Nephron (organoid): ENCODE measurements at regions not wholly inside any gene's neighbourhood (a gene's known extent, or its start where the extent isn't known, plus 50 kb on each side); places are given as distances from the start of the nearest gene placed in this dataset.

ENCODE experiments used
- H3K27ac Mint-ChIP-seq, 3 experiments: 2 replicates each; pipeline ENCODE4 v1.8.0; 2020; ENCODE audit warnings: mixed read lengths in 3 of 3, mild to moderate bottlenecking in 2 of 3, moderate library complexity in 1 of 3
- H3K27me3 Mint-ChIP-seq: 2 replicates; pipeline ENCODE4 v1.8.0; 2021; ENCODE audit warnings: low read depth, mild to moderate bottlenecking, moderate library complexity, mixed read lengths
- H3K36me3 Mint-ChIP-seq: 2 replicates; pipeline ENCODE4 v1.8.0; 2020; ENCODE audit warnings: low read depth, mixed read lengths
- H3K4me1 Mint-ChIP-seq: 2 replicates; pipeline ENCODE4 v1.8.0; 2020; ENCODE audit warnings: mixed read lengths
- H3K4me3 Mint-ChIP-seq, 3 experiments: 2 replicates each; pipeline ENCODE4 v1.8.0; 2020; ENCODE audit warnings: mild to moderate bottlenecking in 3 of 3, mixed read lengths in 3 of 3, moderate library complexity in 2 of 3
- H3K9me3 Mint-ChIP-seq: 2 replicates; pipeline ENCODE4 v1.8.0; 2020; ENCODE audit warnings: mixed read lengths
- CTCF ChIP-seq, 3 experiments: fragments of 200-600 bp; sonication (generic); IDR thresholded peaks; one replicate each; pipeline ENCODE4 v1.5.0; 2021; ENCODE audit warnings: antibody characterized with exemption in 3 of 3; ENCODE audit not compliant: unreplicated experiment in 3 of 3

DNA sequence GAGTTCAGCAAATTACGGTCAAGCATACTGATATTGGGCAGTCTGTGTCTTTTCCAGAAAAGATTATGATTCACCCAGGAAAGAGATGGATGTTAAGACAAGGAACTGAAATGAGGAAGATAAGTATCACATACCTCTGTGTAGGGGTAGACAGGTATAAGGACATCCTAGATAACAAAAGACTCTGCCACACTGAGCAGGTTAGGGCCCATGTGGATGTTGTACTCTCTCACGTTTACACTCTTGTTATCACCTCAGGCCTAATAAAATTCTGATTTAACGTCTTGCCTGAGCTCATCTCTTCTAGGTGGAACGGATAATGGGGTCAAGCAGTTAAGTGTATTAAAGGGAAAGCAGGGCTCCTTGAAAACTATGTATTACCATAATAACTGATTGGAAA is 2480.8 kb downstream of the PCDH9 start:
- no peaks in the 10 kb centered on the region for H3K27me3 Mint-ChIP-seq
- H3K4me3 Mint-ChIP-seq = no peak overlapping the region
- no peaks in the 10 kb centered on the region for H3K36me3 Mint-ChIP-seq
- H3K27ac Mint-ChIP-seq = no peak overlapping the region
- no peak for TF ChIP-seq CTCF (IDR thresholded peaks at IDR 0.05; ENCODE audit: unreplicated experiment in 3 of 3)
- no peaks in the 10 kb centered on the region for H3K9me3 Mint-ChIP-seq
- no peaks in the 10 kb centered on the region for H3K4me1 Mint-ChIP-seq

- no peak for TF ChIP-seq CTCF (IDR thresholded peaks at IDR 0.05; ENCODE audit: unreplicated experiment in 3 of 3)
- Mint-ChIP-seq H3K27me3 (no peaks in the 10 kb centered on the region), H3K36me3 (no peaks in the 10 kb centered on the region), H3K4me3 (no peak overlapping the region), H3K4me1 (no peaks in the 10 kb centered on the region), H3K27ac (no peak overlapping the region), H3K9me3 (peaks cover 3% of the 10 kb centered on the region)
Observed at GRCh38 chr13:64746845-64747244, 2483.3 kb downstream of the PCDH9 start.

GRCh38 chr13:64740493-64740892 is 2489.6 kb downstream of the PCDH9 start:
- Mint-ChIP-seq H3K4me1 (no peaks in the 10 kb centered on the region), H3K4me3 (no peak overlapping the region), H3K27ac (no peak overlapping the region), H3K36me3 (no peaks in the 10 kb centered on the region), H3K27me3 (no peaks in the 10 kb centered on the region), H3K9me3 (peaks cover 28% of the 10 kb centered on the region)
- TF ChIP-seq CTCF (IDR thresholded peaks at IDR 0.05; ENCODE audit: unreplicated experiment in 3 of 3) = no peak

- no peak for TF ChIP-seq CTCF (IDR thresholded peaks at IDR 0.05; ENCODE audit: unreplicated experiment in 3 of 3)
- H3K4me1 Mint-ChIP-seq = peaks cover 6% of the 10 kb centered on the region
- no peaks in the 10 kb centered on the region for H3K9me3 Mint-ChIP-seq
- H3K27ac Mint-ChIP-seq = no peak overlapping the region
- no peak overlapping the region for H3K4me3 Mint-ChIP-seq
- H3K27me3 Mint-ChIP-seq = no peaks in the 10 kb centered on the region
- H3K36me3 Mint-ChIP-seq = no peaks in the 10 kb centered on the region
Observed at GRCh38 chr13:64725492-64725891, 2504.6 kb downstream of the PCDH9 start.

GRCh38 chr13:64723724-64724123 is 2506.4 kb downstream of the PCDH9 start:
- Mint-ChIP-seq H3K36me3 (no peaks in the 10 kb centered on the region), H3K4me3 (no peak overlapping the region), H3K4me1 (peaks cover 6% of the 10 kb centered on the region), H3K27ac (peak overlapping the region; percentile 11 to 17 (median 15)), H3K9me3 (no peaks in the 10 kb centered on the region), H3K27me3 (no peaks in the 10 kb centered on the region)
- TF ChIP-seq CTCF (IDR thresholded peaks at IDR 0.05; ENCODE audit: unreplicated experiment in 3 of 3) = no peak

DNA sequence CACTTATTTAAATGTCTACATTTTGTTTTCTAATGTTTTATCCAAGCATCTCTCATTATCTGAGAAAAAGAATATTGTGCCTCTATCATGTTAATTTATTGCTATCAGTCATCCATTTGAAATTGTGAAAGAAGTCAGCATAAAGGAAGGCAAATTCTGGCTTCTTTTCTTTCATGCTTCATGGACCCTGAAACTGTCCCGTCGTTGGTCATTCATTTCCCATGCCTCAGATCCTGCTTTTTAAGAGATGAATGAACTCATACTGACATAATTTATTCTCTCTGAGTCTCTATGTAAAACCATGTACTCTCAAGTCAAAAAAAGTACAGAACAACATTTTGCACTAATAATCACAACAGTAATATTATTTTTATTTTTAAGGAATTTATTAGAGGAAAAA is 2512.0 kb downstream of the PCDH9 start:
- no peaks in the 10 kb centered on the region for H3K27me3 Mint-ChIP-seq
- H3K9me3 Mint-ChIP-seq = peaks cover 2% of the 10 kb centered on the region
- no peak for TF ChIP-seq CTCF (IDR thresholded peaks at IDR 0.05; ENCODE audit: unreplicated experiment in 3 of 3)
- no peaks in the 10 kb centered on the region for H3K4me1 Mint-ChIP-seq
- H3K4me3 Mint-ChIP-seq = no peak overlapping the region
- no peaks in the 10 kb centered on the region for H3K36me3 Mint-ChIP-seq
- no peak overlapping the region for H3K27ac Mint-ChIP-seq
